AG08396 (cell line): ENCODE measurements at regions not wholly inside any gene's neighbourhood (a gene's known extent, or its start where the extent isn't known, plus 50 kb on each side); places are given as distances from the start of the nearest gene placed in this dataset.
A peak's percentile ranks its signal among the peaks of the same experiment; 100 is the strongest.

Experiments
- DNase-seq: peaks from one replicate; pipeline ENCODE4 v3.0.0; 2012; ENCODE audit warnings: low spot score, mixed read lengths

- DNase-seq, result peak; percentile 17
Observed at GRCh38 chr2:122236152-122236874, 480.9 kb downstream of the TSN start.

GRCh38 chr2:122236925-122237324 lies 481.5 kb downstream of the TSN start:
- DNase-seq, result no peak

- no peak for DNase-seq
Observed at GRCh38 chr2:122237450-122237849, 482.0 kb downstream of the TSN start.

- no peak for DNase-seq
Observed at GRCh38 chr2:122238006-122238559, 482.6 kb downstream of the TSN start.

- DNase-seq, result no peak
Observed at GRCh38 chr2:122239440-122239839, 484.0 kb downstream of the TSN start.

GRCh38 chr2:122244598-122245229 lies 489.3 kb downstream of the TSN start:
- DNase-seq, result no peak

GRCh38 chr2:122249673-122250072 lies 494.2 kb downstream of the TSN start:
- no peak for DNase-seq

- no peak for DNase-seq
Observed at GRCh38 chr2:122251158-122251557, 495.7 kb downstream of the TSN start.

- no peak for DNase-seq
Observed at GRCh38 chr2:122251566-122251965, 496.1 kb downstream of the TSN start.

GRCh38 chr2:122255924-122256323 lies 500.5 kb downstream of the TSN start:
- DNase-seq, result no peak

- DNase-seq, result no peak
Observed at GRCh38 chr2:122261911-122262310, 506.5 kb downstream of the TSN start.

GRCh38 chr2:122263746-122264145 lies 508.3 kb downstream of the TSN start:
- DNase-seq, result no peak

- DNase-seq, result no peak
Observed at GRCh38 chr2:122266636-122267035, 511.2 kb downstream of the TSN start.

GRCh38 chr2:122267947-122268346 lies 512.5 kb downstream of the TSN start:
- no peak for DNase-seq

- no peak for DNase-seq
Observed at GRCh38 chr2:122273785-122274419, 518.5 kb downstream of the TSN start.

GRCh38 chr2:122277956-122278355 lies 522.5 kb downstream of the TSN start:
- DNase-seq, result no peak

- DNase-seq, result no peak
Observed at GRCh38 chr2:122300758-122301157, 545.3 kb downstream of the TSN start.

GRCh38 chr2:122307763-122308162 lies 552.3 kb downstream of the TSN start:
- no peak for DNase-seq

GRCh38 chr2:122315306-122315705 lies 559.9 kb downstream of the TSN start:
- no peak for DNase-seq

- DNase-seq, result no peak
Observed at GRCh38 chr2:122319539-122320132, 564.2 kb downstream of the TSN start.

- DNase-seq, result no peak
Observed at GRCh38 chr2:122322815-122323214, 567.4 kb downstream of the TSN start.

- no peak for DNase-seq
Observed at GRCh38 chr2:122323927-122324326, 568.5 kb downstream of the TSN start.

GRCh38 chr2:122326471-122326870 lies 571.0 kb downstream of the TSN start:
- DNase-seq, result no peak
